ENCODE measurements at regions not wholly inside any gene's neighbourhood (a gene's known extent, or its start where the extent isn't known, plus 50 kb on each side); places are given as distances from the start of the nearest gene placed in this dataset.
A peak's percentile ranks its signal among the peaks of the same experiment; 100 is the strongest.

DNA sequence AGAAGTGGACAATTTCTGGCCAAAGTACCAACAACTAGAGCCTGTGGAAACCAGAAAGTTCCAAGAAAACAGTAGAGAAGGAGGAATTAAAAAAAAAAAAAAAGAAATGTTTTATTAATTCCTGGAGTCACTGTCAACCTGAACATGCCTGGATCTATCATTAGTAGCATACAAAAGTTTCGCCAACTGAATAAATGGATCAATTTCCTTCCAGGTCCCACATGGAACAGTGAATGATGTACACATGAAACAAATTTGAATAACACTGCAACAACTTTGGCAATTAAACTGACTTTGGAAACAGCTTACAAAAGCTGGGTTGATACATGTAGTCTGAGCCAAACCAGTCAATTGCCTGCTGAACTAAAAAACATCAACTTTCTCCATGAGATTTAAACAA, 90.0 kb upstream of the HMGCLL1 start:
- ATAC-seq = no peak
- TF ChIP-seq, protein P1, sequence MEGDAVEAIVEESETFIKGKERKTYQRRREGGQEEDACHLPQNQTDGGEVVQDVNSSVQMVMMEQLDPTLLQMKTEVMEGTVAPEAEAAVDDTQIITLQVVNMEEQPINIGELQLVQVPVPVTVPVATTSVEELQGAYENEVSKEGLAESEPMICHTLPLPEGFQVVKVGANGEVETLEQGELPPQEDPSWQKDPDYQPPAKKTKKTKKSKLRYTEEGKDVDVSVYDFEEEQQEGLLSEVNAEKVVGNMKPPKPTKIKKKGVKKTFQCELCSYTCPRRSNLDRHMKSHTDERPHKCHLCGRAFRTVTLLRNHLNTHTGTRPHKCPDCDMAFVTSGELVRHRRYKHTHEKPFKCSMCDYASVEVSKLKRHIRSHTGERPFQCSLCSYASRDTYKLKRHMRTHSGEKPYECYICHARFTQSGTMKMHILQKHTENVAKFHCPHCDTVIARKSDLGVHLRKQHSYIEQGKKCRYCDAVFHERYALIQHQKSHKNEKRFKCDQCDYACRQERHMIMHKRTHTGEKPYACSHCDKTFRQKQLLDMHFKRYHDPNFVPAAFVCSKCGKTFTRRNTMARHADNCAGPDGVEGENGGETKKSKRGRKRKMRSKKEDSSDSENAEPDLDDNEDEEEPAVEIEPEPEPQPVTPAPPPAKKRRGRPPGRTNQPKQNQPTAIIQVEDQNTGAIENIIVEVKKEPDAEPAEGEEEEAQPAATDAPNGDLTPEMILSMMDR (IDR thresholded peaks at IDR 0.05) = no peak
- Histone ChIP-seq H3K9me3 (peaks cover 0 to 5% of the 10 kb centered on the region in 2 donors), H3K4me1 (no peaks in the 10 kb centered on the region), H3K4me3 (no peak overlapping the region), H3K27me3 (no peaks in the 10 kb centered on the region), H3K27ac (peak overlapping the region in 1 of 2 donors; percentile 61), H3K36me3 (no peaks in the 10 kb centered on the region)
- DNase-seq = peak in 1 of 4 donors; percentile 19
- intact Hi-C loops (cut with DNase I) = no loop called here

DNA sequence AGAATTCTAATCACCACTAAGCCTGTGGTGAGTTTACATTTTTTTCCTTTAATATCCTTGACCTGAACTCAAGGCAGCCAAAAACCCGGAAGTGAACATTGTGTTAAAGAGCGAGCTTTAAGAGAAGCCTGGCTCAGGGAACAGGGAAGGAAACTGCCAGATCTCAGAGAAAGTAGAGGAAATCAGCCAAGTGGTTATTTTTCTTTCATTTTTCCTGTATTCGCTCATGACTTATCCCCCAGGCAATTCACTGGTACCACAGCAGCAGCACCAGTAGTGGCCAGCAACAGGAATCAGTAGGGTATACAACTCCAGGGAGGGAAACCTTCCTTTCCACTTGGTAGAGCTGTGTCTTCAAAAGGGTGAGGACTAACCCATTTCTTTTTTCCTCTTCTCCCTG, 89.6 kb upstream of the HMGCLL1 start:
- Histone ChIP-seq H3K36me3 (no peaks in the 10 kb centered on the region), H3K27me3 (no peaks in the 10 kb centered on the region), H3K9me3 (peaks cover 0 to 9% of the 10 kb centered on the region in 2 donors), H3K4me1 (no peaks in the 10 kb centered on the region), H3K4me3 (no peak overlapping the region), H3K27ac (peak overlapping the region in 1 of 2 donors; percentile 61)
- DNase-seq (peak in 1 of 4 donors; percentile 24), ATAC-seq (no peak)
- intact Hi-C loops (cut with DNase I) = no loop called here
- TF ChIP-seq, protein P1 (IDR thresholded peaks at IDR 0.05) = no peak

DNA sequence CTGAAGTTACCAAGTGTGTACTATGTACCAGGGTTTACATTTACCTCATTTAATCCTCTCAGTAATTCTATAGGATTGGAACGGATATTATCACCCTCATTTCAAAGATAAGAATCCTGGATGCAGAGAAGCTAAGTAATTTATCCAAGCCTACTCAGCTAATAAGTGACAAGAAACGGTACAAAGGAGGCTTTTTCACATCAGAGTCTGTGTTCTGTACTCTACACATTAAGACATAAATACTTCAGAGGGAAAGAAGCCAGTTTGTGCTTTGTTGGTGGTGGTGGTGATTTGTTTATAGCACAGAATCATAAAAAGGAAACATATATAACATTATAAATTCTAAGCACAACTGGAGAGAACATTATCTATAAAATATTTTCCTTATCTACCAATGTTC, 88.3 kb upstream of the HMGCLL1 start:
- H3K4me3 ChIP-seq = no peak overlapping the region
- no peak overlapping the region for H3K27ac ChIP-seq
- H3K4me1 ChIP-seq = no peaks in the 10 kb centered on the region
- DNase-seq = peak in 1 of 4 donors; percentile 32
- intact Hi-C loops (cut with DNase I) = no loop called here
- TF ChIP-seq, protein P1 (IDR thresholded peaks at IDR 0.05) = no peak
- peaks cover 0 to 15% of the 10 kb centered on the region in 2 donors for H3K9me3 ChIP-seq
- H3K36me3 ChIP-seq = no peaks in the 10 kb centered on the region
- ATAC-seq = no peak
- no peaks in the 10 kb centered on the region for H3K27me3 ChIP-seq

DNA sequence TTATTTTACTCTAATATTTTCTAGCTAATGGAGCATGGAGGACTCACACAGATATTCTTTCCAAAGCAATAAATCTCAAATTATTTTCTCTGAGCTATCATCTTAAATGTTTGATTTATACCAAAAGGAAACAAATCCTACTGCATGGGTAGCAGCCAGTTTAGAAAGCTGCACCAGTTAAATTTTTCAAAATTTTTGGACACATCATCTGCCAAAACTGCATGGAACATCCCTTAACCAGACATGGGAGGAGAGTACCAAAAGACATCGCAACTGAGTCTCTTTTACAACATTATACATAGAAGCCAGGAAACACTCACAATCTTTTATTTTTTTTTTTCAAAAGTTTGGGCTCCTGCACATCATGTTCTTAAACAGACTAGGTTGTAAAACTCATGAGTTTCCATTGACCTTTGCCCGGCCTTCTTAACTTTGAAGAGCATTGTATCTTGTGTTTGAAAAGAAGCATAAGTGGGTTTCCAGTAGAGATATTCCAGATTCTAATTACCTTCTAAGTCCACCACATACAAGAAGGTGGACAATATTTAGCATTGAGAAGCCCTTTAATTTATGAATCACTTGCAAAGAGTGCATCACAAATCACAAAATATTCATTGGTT, 87.7 kb upstream of the HMGCLL1 start:
- ATAC-seq (no peak), DNase-seq (no peak)
- no peaks in the 10 kb centered on the region for H3K36me3 ChIP-seq
- H3K4me1 ChIP-seq = no peaks in the 10 kb centered on the region
- no peaks in the 10 kb centered on the region for H3K27me3 ChIP-seq
- intact Hi-C loops (cut with DNase I) = no loop called here
- no peak overlapping the region for H3K27ac ChIP-seq
- no peak overlapping the region for H3K4me3 ChIP-seq
- H3K9me3 ChIP-seq = peaks cover 0 to 20% of the 10 kb centered on the region in 2 donors
- TF ChIP-seq, protein P1 (IDR thresholded peaks at IDR 0.05) = no peak

DNA sequence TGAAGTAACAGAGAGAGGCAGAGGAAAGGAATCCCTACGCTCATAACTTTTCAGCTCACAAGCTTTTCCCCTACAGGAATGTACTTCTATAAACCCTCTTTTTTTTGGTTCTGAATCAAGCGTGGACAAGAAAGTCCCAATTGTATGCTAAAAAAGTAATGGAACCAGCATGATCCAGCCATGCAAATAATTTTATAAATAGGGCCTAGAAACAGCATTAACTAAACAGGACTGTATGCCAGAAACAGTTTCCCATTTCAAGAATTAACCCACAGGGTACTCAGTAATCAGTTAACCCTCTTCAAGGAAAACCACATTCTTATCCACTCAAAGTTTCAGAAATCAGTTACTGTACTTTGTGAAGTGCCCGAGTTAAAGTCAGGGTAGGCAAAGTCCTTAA, 87.0 kb upstream of the HMGCLL1 start:
- H3K36me3 ChIP-seq = no peaks in the 10 kb centered on the region
- TF ChIP-seq, protein P1 (IDR thresholded peaks at IDR 0.05) = no peak
- H3K27ac ChIP-seq = no peak overlapping the region
- H3K27me3 ChIP-seq = no peaks in the 10 kb centered on the region
- H3K4me1 ChIP-seq = no peaks in the 10 kb centered on the region
- peaks cover 0 to 21% of the 10 kb centered on the region in 2 donors for H3K9me3 ChIP-seq
- intact Hi-C loops (cut with DNase I) = no loop called here
- no peak overlapping the region for H3K4me3 ChIP-seq
- ATAC-seq (no peak), DNase-seq (no peak)

All from left lung (tissue), 4 donors.